NCI-H82 (cell line): ENCODE measurements at regions not wholly inside any gene's neighbourhood (a gene's known extent, or its start where the extent isn't known, plus 50 kb on each side); places are given as distances from the start of the nearest gene placed in this dataset.

Experiments
- DNase-seq: peaks from one replicate; lab custom pipeline; 2025; lab: John Stamatoyannopoulos, UW

- DNase-seq, result no peak
Observed at GRCh38 chr2:42957861-42958301, 165.5 kb upstream of the HAAO start.

- no peak for DNase-seq
Observed at GRCh38 chr2:42957109-42957860, 164.9 kb upstream of the HAAO start.

- DNase-seq, result no peak
Observed at GRCh38 chr2:42954227-42954962, 162.0 kb upstream of the HAAO start.

GRCh38 chr2:42953216-42953615, 160.8 kb upstream of the HAAO start:
- DNase-seq, result no peak

- no peak for DNase-seq
Observed at GRCh38 chr2:42951263-42951938, 159.0 kb upstream of the HAAO start.

- no peak for DNase-seq
Observed at GRCh38 chr2:42949125-42949524, 156.7 kb upstream of the HAAO start.

- DNase-seq, result no peak
Observed at GRCh38 chr2:42947809-42948600, 155.6 kb upstream of the HAAO start.

- DNase-seq, result peak; percentile 63
Observed at GRCh38 chr2:42944779-42945415, 152.5 kb upstream of the HAAO start.

GRCh38 chr2:42942990-42943493, 150.7 kb upstream of the HAAO start:
- DNase-seq, result no peak

- no peak for DNase-seq
Observed at GRCh38 chr2:42942214-42942989, 150.0 kb upstream of the HAAO start.

GRCh38 chr2:42941633-42942176, 149.3 kb upstream of the HAAO start:
- DNase-seq, result no peak

- DNase-seq, result no peak
Observed at GRCh38 chr2:42939411-42940206, 147.2 kb upstream of the HAAO start.

GRCh38 chr2:42938671-42939370, 146.4 kb upstream of the HAAO start:
- DNase-seq, result no peak

- DNase-seq, result no peak
Observed at GRCh38 chr2:42937171-42937875, 144.9 kb upstream of the HAAO start.

GRCh38 chr2:42935692-42936671, 143.6 kb upstream of the HAAO start:
- no peak for DNase-seq

GRCh38 chr2:42934580-42935186, 142.3 kb upstream of the HAAO start:
- DNase-seq, result no peak
